ENCODE measurements at regions not wholly inside any gene's neighbourhood (a gene's known extent, or its start where the extent isn't known, plus 50 kb on each side); places are given as distances from the start of the nearest gene placed in this dataset.

GRCh38 chr1:39106801-39107327, 80.7 kb downstream of the NDUFS5 start:
- TF ChIP-seq CTCF (IDR thresholded peaks at IDR 0.05) (no peak), EZH2 (IDR thresholded peaks at IDR 0.05; ENCODE audit: borderline replicate concordance, insufficient read depth, low read depth, low read length, poor library complexity, severe bottlenecking) (no peak)

Measured in B cell (primary cell).